Fibroblast of lung (primary cell): ENCODE measurements at regions not wholly inside any gene's neighbourhood (a gene's known extent, or its start where the extent isn't known, plus 50 kb on each side); places are given as distances from the start of the nearest gene placed in this dataset.
"Not testable (repeated sequence)": the region's sequence is repeated elsewhere in the genome, so short reads cannot be mapped to it uniquely, and the experiment has no call there.

ENCODE experiments used
- EZH2 ChIP-seq: IDR thresholded peaks from 2 replicates; pipeline ENCODE4 v1.5.1; 2012; ENCODE audit warnings: low read length, control low read depth, mild to moderate bottlenecking; ENCODE audit errors: missing control alignments
- TF ChIP-seq, protein P1 (sequence below), 2 donors: IDR thresholded peaks in 1 of 2; conservative IDR thresholded peaks in 1 of 2; 1 replicate in 1 of 2; 2 replicates in 1 of 2; pipeline ENCODE4 v1.5.1; 2011 to 2012; ENCODE audit warnings: low read length in 2 of 2, control low read depth in 1 of 2, inconsistent platforms in 1 of 2, low read depth in 1 of 2, mild to moderate bottlenecking in 1 of 2

- TF ChIP-seq, protein P1, sequence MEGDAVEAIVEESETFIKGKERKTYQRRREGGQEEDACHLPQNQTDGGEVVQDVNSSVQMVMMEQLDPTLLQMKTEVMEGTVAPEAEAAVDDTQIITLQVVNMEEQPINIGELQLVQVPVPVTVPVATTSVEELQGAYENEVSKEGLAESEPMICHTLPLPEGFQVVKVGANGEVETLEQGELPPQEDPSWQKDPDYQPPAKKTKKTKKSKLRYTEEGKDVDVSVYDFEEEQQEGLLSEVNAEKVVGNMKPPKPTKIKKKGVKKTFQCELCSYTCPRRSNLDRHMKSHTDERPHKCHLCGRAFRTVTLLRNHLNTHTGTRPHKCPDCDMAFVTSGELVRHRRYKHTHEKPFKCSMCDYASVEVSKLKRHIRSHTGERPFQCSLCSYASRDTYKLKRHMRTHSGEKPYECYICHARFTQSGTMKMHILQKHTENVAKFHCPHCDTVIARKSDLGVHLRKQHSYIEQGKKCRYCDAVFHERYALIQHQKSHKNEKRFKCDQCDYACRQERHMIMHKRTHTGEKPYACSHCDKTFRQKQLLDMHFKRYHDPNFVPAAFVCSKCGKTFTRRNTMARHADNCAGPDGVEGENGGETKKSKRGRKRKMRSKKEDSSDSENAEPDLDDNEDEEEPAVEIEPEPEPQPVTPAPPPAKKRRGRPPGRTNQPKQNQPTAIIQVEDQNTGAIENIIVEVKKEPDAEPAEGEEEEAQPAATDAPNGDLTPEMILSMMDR (conservative IDR thresholded peaks at IDR 0.05 in 1 of 2, IDR thresholded peaks at IDR 0.05 in 1 of 2; ENCODE audit: low read depth in 1 of 2, low read length in 2 of 2), result not testable (repeated sequence)
- TF ChIP-seq EZH2, result not testable (repeated sequence)
Measured at GRCh38 chr14:45919995-45920394, 667.0 kb upstream of the MIS18BP1 start.
